GM23338 (cell line): ENCODE measurements at regions not wholly inside any gene's neighbourhood (a gene's known extent, or its start where the extent isn't known, plus 50 kb on each side); places are given as distances from the start of the nearest gene placed in this dataset.

ENCODE experiments used
- ATAC-seq: fragments of 200-7000 bp; cut with Tn5 transposase; 3 replicates; pipeline ENCODE4 v1.9.1; 2020
- DNase-seq: peaks from one replicate; pipeline ENCODE4 v3.0.0-alpha.2; 2015; ENCODE audit warnings: low spot score
- H2AFZ ChIP-seq: fragments of 200-600 bp; sonication (generic); 2 replicates; pipeline ENCODE4 v1.8.0; 2016; ENCODE audit warnings: antibody characterized with exemption, mild to moderate bottlenecking, moderate library complexity
- H3F3A ChIP-seq: fragments of 200-600 bp; sonication (generic); replicated peaks from 2 replicates; pipeline ENCODE4 v1.8.0; 2017; ENCODE audit warnings: antibody characterized with exemption, mixed run types, low read depth
- H3K27ac ChIP-seq: fragments of 200-600 bp; sonication (generic); 2 replicates; pipeline ENCODE4 v1.6.1; 2016; ENCODE audit warnings: low read depth
- H3K27me3 ChIP-seq: fragments of 200-600 bp; sonication (generic); 2 replicates; pipeline ENCODE4 v1.8.0; 2016; ENCODE audit warnings: mild to moderate bottlenecking, mixed run types, moderate library complexity; ENCODE audit not compliant: insufficient read depth
- H3K36me3 ChIP-seq: fragments of 200-600 bp; sonication (generic); 2 replicates; pipeline ENCODE4 v1.8.0; 2016; ENCODE audit warnings: mild to moderate bottlenecking; ENCODE audit not compliant: insufficient read depth
- H3K4me1 ChIP-seq: fragments of 200-600 bp; sonication (generic); 2 replicates; pipeline ENCODE4 v1.8.0; 2016; ENCODE audit warnings: mild to moderate bottlenecking, moderate library complexity; ENCODE audit not compliant: insufficient read depth
- H3K4me2 ChIP-seq: fragments of 200-600 bp; sonication (generic); 2 replicates; pipeline ENCODE4 v1.7.1; 2017; ENCODE audit warnings: mixed run types
- H3K4me3 ChIP-seq: fragments of 200-600 bp; sonication (generic); 2 replicates; pipeline ENCODE4 v1.6.1; 2016; ENCODE audit warnings: mixed run types
- H3K79me2 ChIP-seq: fragments of 200-600 bp; sonication (generic); replicated peaks from 2 replicates; pipeline ENCODE4 v1.8.0; 2017; ENCODE audit warnings: mild to moderate bottlenecking; ENCODE audit not compliant: insufficient read depth
- H3K9me2 ChIP-seq: fragments of 200-600 bp; sonication (generic); 2 replicates; pipeline ENCODE4 v1.8.0; 2017; ENCODE audit not compliant: insufficient read depth
- H4K20me1 ChIP-seq: fragments of 200-600 bp; sonication (generic); replicated peaks from 2 replicates; pipeline ENCODE4 v1.8.0; 2017; ENCODE audit warnings: mild to moderate bottlenecking; ENCODE audit not compliant: insufficient read depth
- H3K27ac Mint-ChIP-seq: 2 replicates; pipeline ENCODE4 v1.8.0; 2020; ENCODE audit warnings: inconsistent platforms, mild to moderate bottlenecking, moderate library complexity, mixed read lengths
- H3K27me3 Mint-ChIP-seq: 3 replicates; pipeline ENCODE4 v1.8.0; 2022; ENCODE audit warnings: low read depth, mild to moderate bottlenecking, moderate library complexity, mixed read lengths, inconsistent platforms; ENCODE audit not compliant: insufficient read depth, poor library complexity
- H3K36me3 Mint-ChIP-seq: 3 replicates; pipeline ENCODE4 v1.8.0; 2021; ENCODE audit warnings: low read depth, mild to moderate bottlenecking, inconsistent platforms, moderate library complexity, mixed read lengths
- H3K4me1 Mint-ChIP-seq: 3 replicates; pipeline ENCODE4 v1.8.0; 2020; ENCODE audit warnings: mild to moderate bottlenecking, inconsistent platforms, mixed read lengths
- H3K4me3 Mint-ChIP-seq: 3 replicates; pipeline ENCODE4 v1.8.0; 2021; ENCODE audit warnings: moderate library complexity, mild to moderate bottlenecking, inconsistent platforms, mixed read lengths
- H3K9me3 Mint-ChIP-seq: 3 replicates; pipeline ENCODE4 v1.8.0; 2020; ENCODE audit warnings: moderate library complexity, mild to moderate bottlenecking, inconsistent platforms, mixed read lengths
- CREB1 ChIP-seq: fragments of 250-450 bp; sonication (Bioruptor Pico); IDR thresholded peaks from 2 replicates; pipeline ENCODE4 v1.5.0; 2020; ENCODE audit warnings: low read depth, mild to moderate bottlenecking, moderate library complexity
- CTCF ChIP-seq, 2 experiments: fragments of 200-600 bp in 1 of 2; sonication (generic) in 1 of 2; conservative IDR thresholded peaks; 2 replicates each; pipeline versions ENCODE4 v1.5.1 to v1.6.1; 2016 to 2017; ENCODE audit warnings: antibody characterized with exemption in 2 of 2, low read depth in 2 of 2, mild to moderate bottlenecking in 2 of 2, moderate library complexity in 1 of 2
- ETS1 ChIP-seq: IDR thresholded peaks from 2 replicates; pipeline ENCODE4 v1.6.1; 2016; ENCODE audit warnings: antibody characterized with exemption
- EZH2 ChIP-seq: fragments of 200-600 bp; sonication (generic); IDR thresholded peaks from one replicate; pipeline ENCODE4 v1.8.0; 2017; ENCODE audit warnings: antibody characterized with exemption, mild to moderate bottlenecking, low read depth; ENCODE audit not compliant: unreplicated experiment
- EZH2phosphoT487 ChIP-seq: fragments of 200-600 bp; sonication (generic); IDR thresholded peaks from one replicate; pipeline ENCODE4 v1.8.1; 2018; ENCODE audit warnings: antibody characterized with exemption; ENCODE audit not compliant: unreplicated experiment
- JUNB ChIP-seq: IDR thresholded peaks from one replicate; pipeline ENCODE4 v1.6.1; 2016; ENCODE audit warnings: antibody characterized with exemption; ENCODE audit not compliant: unreplicated experiment
- NANOG ChIP-seq: IDR thresholded peaks from 2 replicates; pipeline ENCODE4 v1.6.1; 2016; ENCODE audit warnings: antibody characterized with exemption, borderline replicate concordance
- POLR2AphosphoS5 ChIP-seq: IDR thresholded peaks from 2 replicates; pipeline ENCODE4 v1.6.1; 2016; ENCODE audit warnings: antibody characterized with exemption, low read depth
- REST ChIP-seq: IDR thresholded peaks from one replicate; pipeline ENCODE4 v1.6.1; 2018; ENCODE audit warnings: antibody characterized with exemption; ENCODE audit not compliant: unreplicated experiment
- STAT1 ChIP-seq: IDR thresholded peaks from one replicate; pipeline ENCODE4 v1.6.1; 2016; ENCODE audit warnings: antibody characterized with exemption; ENCODE audit not compliant: unreplicated experiment
- ZNF114 ChIP-seq: fragments of 250-450 bp; sonication (Bioruptor Pico); IDR thresholded peaks from 2 replicates; pipeline ENCODE4 v1.5.0; 2020; ENCODE audit warnings: mild to moderate bottlenecking, moderate library complexity
- ZNF331 ChIP-seq: fragments of 250-450 bp; sonication (Bioruptor Pico); IDR thresholded peaks from 2 replicates; pipeline ENCODE4 v1.5.0; 2020; ENCODE audit warnings: low read depth, mild to moderate bottlenecking, moderate library complexity
- ZNF462 ChIP-seq: fragments of 250-450 bp; sonication (Bioruptor Pico); IDR thresholded peaks from 2 replicates; pipeline ENCODE4 v1.5.0; 2020; ENCODE audit warnings: mild to moderate bottlenecking, moderate library complexity

- H3K4me3 ChIP-seq, result no peak overlapping the region
- H3K4me2 ChIP-seq, result no peak overlapping the region
- Mint-ChIP-seq H3K27ac (no peak overlapping the region), H3K9me3 (no peaks in the 10 kb centered on the region; the same call in 2 of the 3 replicates), H3K36me3 (no peaks in the 10 kb centered on the region), H3K27me3 (peaks cover 2% of the 10 kb centered on the region), H3K4me3 (no peak overlapping the region), H3K4me1 (no peaks in the 10 kb centered on the region)
- no peaks in the 10 kb centered on the region for H3K9me2 ChIP-seq
- no peaks in the 10 kb centered on the region for H3F3A ChIP-seq
- TF ChIP-seq EZH2 (no peak), REST (no peak), EZH2phosphoT487 (no peak), ZNF331 (CRISPR knock-in tag) (no peak), CTCF (conservative IDR thresholded peaks at IDR 0.05; ENCODE audit: low read depth in 2 of 2) (no peak), POLR2AphosphoS5 (no peak), ETS1 (no peak), NANOG (no peak), CREB1 (no peak), ZNF462 (no peak), STAT1 (no peak), JUNB (no peak), ZNF114 (CRISPR knock-in tag) (no peak)
- no peaks in the 10 kb centered on the region for H3K79me2 ChIP-seq
- no peaks in the 10 kb centered on the region for H4K20me1 ChIP-seq
- no peak for ATAC-seq
- H3K4me1 ChIP-seq, result no peaks in the 10 kb centered on the region
- no peaks in the 10 kb centered on the region for H3K27me3 ChIP-seq
- no peak for DNase-seq
- H2AFZ ChIP-seq, result no peak overlapping the region
- H3K36me3 ChIP-seq, result no peaks in the 10 kb centered on the region
- H3K27ac ChIP-seq, result no peak overlapping the region
Measured at GRCh38 chr4:81586706-81587105, 115.0 kb upstream of the RASGEF1B start.
